Neural crest cell (in vitro differentiated cells): ENCODE measurements at regions not wholly inside any gene's neighbourhood (a gene's known extent, or its start where the extent isn't known, plus 50 kb on each side); places are given as distances from the start of the nearest gene placed in this dataset.

Experiments
- DNase-seq: peaks from one replicate; pipeline ENCODE4 v3.0.0; 2021; ENCODE audit warnings: low read depth, mixed read lengths, low spot score
- H3K27ac Mint-ChIP-seq: one replicate; pipeline ENCODE4 v1.8.0; 2021; ENCODE audit warnings: mild to moderate bottlenecking, mixed read lengths; ENCODE audit not compliant: unreplicated experiment
- H3K27me3 Mint-ChIP-seq: 2 replicates; pipeline ENCODE4 v1.8.0; 2021; ENCODE audit warnings: low read depth, mild to moderate bottlenecking, mixed read lengths
- H3K36me3 Mint-ChIP-seq: 2 replicates; pipeline ENCODE4 v1.8.0; 2021; ENCODE audit warnings: low read depth, mild to moderate bottlenecking, mixed read lengths
- H3K4me1 Mint-ChIP-seq: 2 replicates; pipeline ENCODE4 v1.8.0; 2021; ENCODE audit warnings: mixed read lengths
- H3K4me3 Mint-ChIP-seq: one replicate; pipeline ENCODE4 v1.8.0; 2021; ENCODE audit warnings: mild to moderate bottlenecking, mixed read lengths
- H3K9me3 Mint-ChIP-seq: 2 replicates; pipeline ENCODE4 v1.8.0; 2021; ENCODE audit warnings: mixed read lengths
- CTCF ChIP-seq: fragments of 200-600 bp; sonication (generic); conservative IDR thresholded peaks from 2 replicates; pipeline ENCODE4 v1.5.0; 2021; ENCODE audit warnings: antibody characterized with exemption, mild to moderate bottlenecking

- Mint-ChIP-seq H3K36me3 (no peaks in the 10 kb centered on the region), H3K4me3 (no peak overlapping the region), H3K27me3 (no peaks in the 10 kb centered on the region), H3K9me3 (peaks cover 6% of the 10 kb centered on the region), H3K4me1 (no peaks in the 10 kb centered on the region), H3K27ac (no peak overlapping the region)
- DNase-seq: no peak
- no peak for TF ChIP-seq CTCF
Observed at GRCh38 chr2:157174321-157174720, 83.2 kb upstream of the GALNT5 start.

GRCh38 chr2:157176602-157177001 is 80.9 kb upstream of the GALNT5 start:
- Mint-ChIP-seq H3K27ac (no peak overlapping the region), H3K4me3 (no peak overlapping the region), H3K4me1 (no peaks in the 10 kb centered on the region), H3K36me3 (no peaks in the 10 kb centered on the region), H3K27me3 (no peaks in the 10 kb centered on the region), H3K9me3 (peaks cover 6% of the 10 kb centered on the region)
- no peak for DNase-seq
- TF ChIP-seq CTCF: no peak

GRCh38 chr2:157178874-157179273 is 78.6 kb upstream of the GALNT5 start:
- TF ChIP-seq CTCF: no peak
- Mint-ChIP-seq H3K27ac (no peak overlapping the region), H3K4me3 (no peak overlapping the region), H3K27me3 (no peaks in the 10 kb centered on the region), H3K4me1 (no peaks in the 10 kb centered on the region), H3K9me3 (peaks cover 6% of the 10 kb centered on the region), H3K36me3 (no peaks in the 10 kb centered on the region)
- DNase-seq: no peak

GRCh38 chr2:157179324-157180105 is 78.0 kb upstream of the GALNT5 start:
- Mint-ChIP-seq H3K4me1 (no peaks in the 10 kb centered on the region), H3K27ac (no peak overlapping the region), H3K36me3 (no peaks in the 10 kb centered on the region), H3K4me3 (no peak overlapping the region), H3K27me3 (no peaks in the 10 kb centered on the region), H3K9me3 (peaks cover 9% of the 10 kb centered on the region)
- TF ChIP-seq CTCF: no peak
- DNase-seq: no peak

GRCh38 chr2:157180359-157180758 is 77.1 kb upstream of the GALNT5 start:
- no peak overlapping the region for H3K4me3 Mint-ChIP-seq
- no peak for DNase-seq
- no peaks in the 10 kb centered on the region for H3K36me3 Mint-ChIP-seq
- peaks cover 12% of the 10 kb centered on the region for H3K9me3 Mint-ChIP-seq
- no peaks in the 10 kb centered on the region for H3K4me1 Mint-ChIP-seq
- TF ChIP-seq CTCF: no peak
- no peaks in the 10 kb centered on the region for H3K27me3 Mint-ChIP-seq
- no peak overlapping the region for H3K27ac Mint-ChIP-seq
